Endodermal cell (in vitro differentiated cells): ENCODE measurements at regions not wholly inside any gene's neighbourhood (a gene's known extent, or its start where the extent isn't known, plus 50 kb on each side); places are given as distances from the start of the nearest gene placed in this dataset.

Source experiments
- DNase-seq: peaks from one replicate; pipeline ENCODE4 v3.0.0-alpha.2; 2017
- H3K27ac ChIP-seq: 2 replicates; pipeline ENCODE4 v1.5.1; 2013; ENCODE audit warnings: mild to moderate bottlenecking, low read depth, low read length, moderate library complexity
- H3K27me3 ChIP-seq: 2 replicates; pipeline ENCODE4 v1.6.1; 2013; ENCODE audit warnings: mild to moderate bottlenecking, low read length, moderate library complexity; ENCODE audit not compliant: insufficient read depth, control insufficient read depth, poor library complexity, severe bottlenecking
- H3K36me3 ChIP-seq: 2 replicates; pipeline ENCODE4 v1.7.0; 2013; ENCODE audit warnings: mild to moderate bottlenecking, low read length, moderate library complexity; ENCODE audit not compliant: control insufficient read depth, insufficient read depth
- H3K4me1 ChIP-seq: one replicate; pipeline ENCODE4 v1.7.0; 2013; ENCODE audit warnings: low read length; ENCODE audit not compliant: control insufficient read depth, insufficient read depth
- H3K4me3 ChIP-seq: 2 replicates; pipeline ENCODE4 v1.5.1; 2013; ENCODE audit warnings: mild to moderate bottlenecking, low read length, moderate library complexity
- H3K9ac ChIP-seq: 2 replicates; pipeline ENCODE4 v1.6.1; 2013; ENCODE audit warnings: mild to moderate bottlenecking, low read length, moderate library complexity; ENCODE audit not compliant: poor library complexity, severe bottlenecking; ENCODE audit errors: extremely low read depth
- H3K9me3 ChIP-seq: 2 replicates; pipeline ENCODE4 v1.6.1; 2013; ENCODE audit warnings: mild to moderate bottlenecking, low read length, moderate library complexity; ENCODE audit not compliant: control insufficient read depth
- H3K27ac Mint-ChIP-seq: 2 replicates; pipeline ENCODE4 v1.8.0; 2020; ENCODE audit warnings: mixed read lengths
- H3K27me3 Mint-ChIP-seq: 2 replicates; pipeline ENCODE4 v1.8.0; 2021; ENCODE audit warnings: mild to moderate bottlenecking, mixed read lengths; ENCODE audit not compliant: insufficient read depth
- H3K36me3 Mint-ChIP-seq: 2 replicates; pipeline ENCODE4 v1.8.0; 2020; ENCODE audit warnings: low read depth, mixed read lengths
- H3K4me1 Mint-ChIP-seq: 2 replicates; pipeline ENCODE4 v1.8.0; 2020; ENCODE audit warnings: mixed read lengths
- H3K4me3 Mint-ChIP-seq: 2 replicates; pipeline ENCODE4 v1.8.0; 2020; ENCODE audit warnings: mild to moderate bottlenecking, moderate library complexity, mixed read lengths
- H3K9me3 Mint-ChIP-seq: 2 replicates; pipeline ENCODE4 v1.8.0; 2020; ENCODE audit warnings: mild to moderate bottlenecking, mixed read lengths
- WGBS, 2 experiments: methylation state at CpG; one replicate each; pipeline versions ENCODE4 v1.1.5 to v1.1.7; 2013; ENCODE audit warnings: missing lambda C conversion rate in 2 of 2, mixed read lengths in 1 of 2; ENCODE audit not compliant: insufficient coverage in 1 of 2, insufficient read length in 1 of 2; 5-methylcytosine and 5-hydroxymethylcytosine counted together
- TF ChIP-seq, protein P1 (sequence below): fragments of 200-600 bp; sonication (generic); conservative IDR thresholded peaks from 2 replicates; pipeline ENCODE4 v1.5.0; 2021; ENCODE audit warnings: antibody characterized with exemption, mild to moderate bottlenecking

DNA sequence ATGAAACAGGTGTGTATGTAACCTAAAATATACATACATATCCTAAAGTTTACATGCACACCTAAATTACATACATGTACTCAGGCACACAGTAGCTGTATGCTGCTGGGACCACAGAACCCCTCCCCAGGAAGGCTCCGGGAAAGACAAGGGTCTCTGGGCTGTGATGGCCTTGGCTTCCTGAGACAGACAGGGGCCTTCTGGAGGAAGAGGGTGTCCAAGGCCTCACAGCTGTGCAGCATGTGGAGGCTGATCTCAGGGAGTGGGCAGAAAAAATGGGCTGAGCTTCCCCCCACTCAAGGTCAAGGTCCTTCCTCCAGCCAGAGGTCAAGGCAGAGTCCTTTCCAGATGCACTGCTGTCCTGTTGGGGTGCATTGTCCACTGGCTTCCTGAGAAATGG, 129.1 kb upstream of the THBS2 start:
- TF ChIP-seq, protein P1, sequence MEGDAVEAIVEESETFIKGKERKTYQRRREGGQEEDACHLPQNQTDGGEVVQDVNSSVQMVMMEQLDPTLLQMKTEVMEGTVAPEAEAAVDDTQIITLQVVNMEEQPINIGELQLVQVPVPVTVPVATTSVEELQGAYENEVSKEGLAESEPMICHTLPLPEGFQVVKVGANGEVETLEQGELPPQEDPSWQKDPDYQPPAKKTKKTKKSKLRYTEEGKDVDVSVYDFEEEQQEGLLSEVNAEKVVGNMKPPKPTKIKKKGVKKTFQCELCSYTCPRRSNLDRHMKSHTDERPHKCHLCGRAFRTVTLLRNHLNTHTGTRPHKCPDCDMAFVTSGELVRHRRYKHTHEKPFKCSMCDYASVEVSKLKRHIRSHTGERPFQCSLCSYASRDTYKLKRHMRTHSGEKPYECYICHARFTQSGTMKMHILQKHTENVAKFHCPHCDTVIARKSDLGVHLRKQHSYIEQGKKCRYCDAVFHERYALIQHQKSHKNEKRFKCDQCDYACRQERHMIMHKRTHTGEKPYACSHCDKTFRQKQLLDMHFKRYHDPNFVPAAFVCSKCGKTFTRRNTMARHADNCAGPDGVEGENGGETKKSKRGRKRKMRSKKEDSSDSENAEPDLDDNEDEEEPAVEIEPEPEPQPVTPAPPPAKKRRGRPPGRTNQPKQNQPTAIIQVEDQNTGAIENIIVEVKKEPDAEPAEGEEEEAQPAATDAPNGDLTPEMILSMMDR, result no peak
- Mint-ChIP-seq H3K4me3 (no peak overlapping the region), H3K4me1 (no peaks in the 10 kb centered on the region), H3K27ac (no peak overlapping the region), H3K36me3 (no peaks in the 10 kb centered on the region), H3K9me3 (peaks cover 4% of the 10 kb centered on the region), H3K27me3 (no peaks in the 10 kb centered on the region)
- Histone ChIP-seq H3K9me3 (no peaks in the 10 kb centered on the region), H3K4me3 (no peak overlapping the region), H3K4me1 (no peaks in the 10 kb centered on the region), H3K9ac (no peak overlapping the region), H3K27me3 (no peaks in the 10 kb centered on the region), H3K36me3 (no peaks in the 10 kb centered on the region), H3K27ac (no peak overlapping the region)
- DNase-seq, result no peak
- 100% methylated on average over 1 of the region's 1 CpG for WGBS, 2 experiments

DNA sequence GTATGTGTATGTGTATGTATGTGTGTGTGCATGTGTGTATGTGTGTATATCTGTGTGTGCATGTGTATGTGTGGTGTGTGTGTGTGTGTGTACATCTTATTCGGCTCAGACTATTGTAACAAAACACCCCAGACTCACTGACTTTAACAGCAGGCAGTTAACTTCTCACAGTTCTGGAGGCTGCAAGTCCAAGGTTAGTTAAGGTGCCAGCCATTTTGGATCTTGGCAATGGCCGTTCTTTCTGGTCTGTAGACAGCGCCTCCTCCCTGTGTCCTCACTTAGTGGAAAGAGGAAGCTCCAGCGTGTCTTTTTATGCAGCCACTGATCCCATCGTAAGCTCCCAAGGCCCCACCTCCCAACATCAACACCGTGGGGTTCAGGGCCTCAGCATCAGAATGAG, 128.3 kb upstream of the THBS2 start:
- H3K36me3 ChIP-seq, result no peaks in the 10 kb centered on the region
- H3K27me3 ChIP-seq, result no peaks in the 10 kb centered on the region
- no peak overlapping the region for H3K9ac ChIP-seq
- no peaks in the 10 kb centered on the region for H3K4me1 Mint-ChIP-seq
- no peak overlapping the region for H3K27ac Mint-ChIP-seq
- 77 to 100% methylated on average over 2 to 6 of the region's 6 CpGs for WGBS, 2 experiments
- H3K4me3 Mint-ChIP-seq, result no peak overlapping the region
- TF ChIP-seq, protein P1, result no peak
- H3K4me3 ChIP-seq, result no peak overlapping the region
- H3K27ac ChIP-seq, result no peak overlapping the region
- DNase-seq, result no peak
- no peaks in the 10 kb centered on the region for H3K27me3 Mint-ChIP-seq
- H3K36me3 Mint-ChIP-seq, result no peaks in the 10 kb centered on the region
- H3K9me3 ChIP-seq, result no peaks in the 10 kb centered on the region
- H3K4me1 ChIP-seq, result no peaks in the 10 kb centered on the region
- peaks cover 9% of the 10 kb centered on the region for H3K9me3 Mint-ChIP-seq

DNA sequence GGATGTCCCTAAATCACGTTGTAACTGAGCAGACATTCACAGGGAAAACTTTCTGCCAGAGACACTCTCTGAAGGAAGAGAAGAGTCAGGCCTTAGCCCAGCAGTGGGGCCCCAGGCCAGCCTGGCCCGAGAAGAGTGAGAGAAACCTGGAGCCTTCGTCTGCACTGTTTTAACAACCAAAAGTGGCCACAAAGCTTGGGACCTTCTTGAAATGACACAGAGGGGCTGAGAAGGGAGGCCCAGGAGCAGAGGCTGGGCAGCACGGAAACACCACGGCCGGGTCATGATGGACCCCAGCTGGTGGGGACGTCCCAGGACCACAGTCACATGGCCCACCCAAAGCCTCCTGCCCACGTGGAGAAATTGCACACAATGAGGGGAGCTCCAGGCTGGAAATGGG, 126.8 kb upstream of the THBS2 start:
- no peak overlapping the region for H3K27ac Mint-ChIP-seq
- H3K36me3 ChIP-seq, result no peaks in the 10 kb centered on the region

More for the DNA sequence above, 126.8 kb upstream of the THBS2 start:
- H3K4me1 ChIP-seq, result no peaks in the 10 kb centered on the region
- H3K27ac ChIP-seq, result no peak overlapping the region
- Mint-ChIP-seq H3K27me3 (no peaks in the 10 kb centered on the region), H3K4me3 (no peak overlapping the region), H3K36me3 (no peaks in the 10 kb centered on the region), H3K4me1 (no peaks in the 10 kb centered on the region), H3K9me3 (peaks cover 18% of the 10 kb centered on the region)
- H3K4me3 ChIP-seq, result no peak overlapping the region
- WGBS, 2 experiments, result 86 to 89% methylated on average over 6 to 8 of the region's 8 CpGs
- no peak overlapping the region for H3K9ac ChIP-seq
- no peak for DNase-seq
- TF ChIP-seq, protein P1, result no peak
- H3K9me3 ChIP-seq, result peaks cover 4% of the 10 kb centered on the region
- no peaks in the 10 kb centered on the region for H3K27me3 ChIP-seq
